Thyroid gland (tissue), 4 donors: ENCODE measurements at regions not wholly inside any gene's neighbourhood (a gene's known extent, or its start where the extent isn't known, plus 50 kb on each side); places are given as distances from the start of the nearest gene placed in this dataset.

Source experiments
- DNase-seq, 2 donors: peaks; one replicate each; pipeline ENCODE4 v3.0.0-alpha.2; 2019
- H3K27ac ChIP-seq, 3 donors: fragments of 200-600 bp; sonication (generic); 1 replicate in 2 of 3; 2 replicates in 1 of 3; pipeline ENCODE4 v1.5.1; 2016 to 2019; ENCODE audit warnings: mild to moderate bottlenecking in 1 of 3, moderate library complexity in 1 of 3
- H3K27me3 ChIP-seq: fragments of 200-600 bp; sonication (generic); one replicate; pipeline ENCODE4 v1.5.1; 2019
- H3K36me3 ChIP-seq, 2 donors: fragments of 200-600 bp; sonication (generic); one replicate each; pipeline ENCODE4 v1.5.1; 2016 to 2019
- H3K4me1 ChIP-seq, 2 donors: fragments of 200-600 bp; sonication (generic); one replicate each; pipeline ENCODE4 v1.5.1; 2017 to 2019
- H3K4me3 ChIP-seq, 3 donors: fragments of 200-600 bp; sonication (generic); replicated peaks in 1 of 3; 1 replicate in 2 of 3; 2 replicates in 1 of 3; pipeline ENCODE4 v1.5.1; 2016; ENCODE audit warnings: mild to moderate bottlenecking in 1 of 3
- H3K9me3 ChIP-seq: fragments of 200-600 bp; sonication (generic); one replicate; pipeline ENCODE4 v1.5.1; 2017
- POLR2A ChIP-seq, 2 donors: fragments of 450-650 bp; IDR thresholded peaks; one replicate each; pipeline ENCODE4 v1.6.1; 2017; ENCODE audit warnings: antibody characterized with exemption in 2 of 2, mild to moderate bottlenecking in 2 of 2, moderate library complexity in 1 of 2
- WGBS, 2 donors: methylation state at CpG; one replicate each; pipeline ENCODE4 v1.1.5; 2017; 5-methylcytosine and 5-hydroxymethylcytosine counted together
- intact Hi-C: fragments of 100-400 bp; cut with DNase I; formaldehyde crosslinking; loops from one replicate; pipeline ENCODE4 v1.15.1; 2023
- TF ChIP-seq, protein P1 (sequence below), 6 experiments: fragments of 200-600 bp in 3 of 6; fragments of 450-650 bp in 3 of 6; sonication (generic) in 3 of 6; IDR thresholded peaks; one replicate each; pipeline ENCODE4 v1.5.1; 2016 to 2019; ENCODE audit warnings: antibody characterized with exemption in 6 of 6, mild to moderate bottlenecking in 2 of 6, inconsistent platforms in 1 of 6, moderate library complexity in 1 of 6

DNA sequence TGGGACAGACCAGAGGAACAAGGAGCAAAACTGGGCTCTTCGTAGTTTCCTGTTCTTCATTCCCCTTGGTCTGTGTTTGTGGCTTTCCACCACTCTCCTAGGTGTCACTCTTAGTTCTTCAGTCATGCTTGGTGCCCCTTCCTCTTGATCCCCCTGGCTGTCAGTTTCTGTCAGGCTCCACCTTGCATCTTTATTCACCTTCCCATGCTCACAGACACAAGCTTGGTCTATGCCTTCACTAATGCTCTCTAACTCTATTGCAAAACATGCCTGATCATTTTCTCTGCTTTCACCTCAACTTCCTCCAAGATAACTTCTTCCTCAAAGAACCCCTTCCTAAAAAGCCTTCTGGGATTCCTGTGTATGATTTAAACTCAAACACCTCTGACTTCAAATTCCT is 122.9 kb downstream of the GLUL start:
- Histone ChIP-seq H3K4me3 (no peak overlapping the region), H3K9me3 (no peaks in the 10 kb centered on the region), H3K36me3 (no peaks in the 10 kb centered on the region), H3K4me1 (no peaks in the 10 kb centered on the region), H3K27me3 (no peaks in the 10 kb centered on the region), H3K27ac (no peak overlapping the region)
- intact Hi-C loops: no loop called here
- no peak for DNase-seq
- TF ChIP-seq POLR2A (IDR thresholded peaks at IDR 0.05): no peak
- TF ChIP-seq, protein P1, sequence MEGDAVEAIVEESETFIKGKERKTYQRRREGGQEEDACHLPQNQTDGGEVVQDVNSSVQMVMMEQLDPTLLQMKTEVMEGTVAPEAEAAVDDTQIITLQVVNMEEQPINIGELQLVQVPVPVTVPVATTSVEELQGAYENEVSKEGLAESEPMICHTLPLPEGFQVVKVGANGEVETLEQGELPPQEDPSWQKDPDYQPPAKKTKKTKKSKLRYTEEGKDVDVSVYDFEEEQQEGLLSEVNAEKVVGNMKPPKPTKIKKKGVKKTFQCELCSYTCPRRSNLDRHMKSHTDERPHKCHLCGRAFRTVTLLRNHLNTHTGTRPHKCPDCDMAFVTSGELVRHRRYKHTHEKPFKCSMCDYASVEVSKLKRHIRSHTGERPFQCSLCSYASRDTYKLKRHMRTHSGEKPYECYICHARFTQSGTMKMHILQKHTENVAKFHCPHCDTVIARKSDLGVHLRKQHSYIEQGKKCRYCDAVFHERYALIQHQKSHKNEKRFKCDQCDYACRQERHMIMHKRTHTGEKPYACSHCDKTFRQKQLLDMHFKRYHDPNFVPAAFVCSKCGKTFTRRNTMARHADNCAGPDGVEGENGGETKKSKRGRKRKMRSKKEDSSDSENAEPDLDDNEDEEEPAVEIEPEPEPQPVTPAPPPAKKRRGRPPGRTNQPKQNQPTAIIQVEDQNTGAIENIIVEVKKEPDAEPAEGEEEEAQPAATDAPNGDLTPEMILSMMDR (IDR thresholded peaks at IDR 0.05): no peak
- 75 to 94% methylated on average over 1 of the region's 1 CpG for WGBS, 2 donors

DNA sequence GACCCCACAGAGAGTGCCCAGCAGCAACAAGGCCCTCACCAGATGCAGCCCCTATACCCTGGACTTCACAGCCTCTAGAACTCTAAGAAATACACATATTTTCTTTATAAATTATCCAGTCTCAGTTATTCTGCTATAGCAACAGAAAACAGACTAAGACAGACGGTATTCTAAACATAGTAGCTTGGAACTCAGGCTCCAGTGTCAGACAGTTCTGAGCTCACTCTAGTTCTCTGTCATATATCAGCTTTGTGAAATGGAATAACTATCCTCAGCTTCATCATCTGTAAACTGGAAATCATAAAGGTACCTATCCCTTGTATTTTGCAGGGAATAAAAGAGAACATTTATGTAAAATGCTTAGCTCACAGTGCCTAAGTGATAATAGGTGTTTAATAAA is 127.4 kb downstream of the GLUL start:
- WGBS, 2 donors: 93 to 100% methylated on average over 1 of the region's 1 CpG
- Histone ChIP-seq H3K4me3 (no peak overlapping the region), H3K9me3 (no peaks in the 10 kb centered on the region), H3K27me3 (no peaks in the 10 kb centered on the region), H3K27ac (no peak overlapping the region), H3K36me3 (no peaks in the 10 kb centered on the region), H3K4me1 (peaks cover 7 to 8% of the 10 kb centered on the region in 2 donors)
- no peak for DNase-seq
- no peak for TF ChIP-seq POLR2A (IDR thresholded peaks at IDR 0.05)
- TF ChIP-seq, protein P1 (IDR thresholded peaks at IDR 0.05): no peak
- intact Hi-C loops: no loop called here

DNA sequence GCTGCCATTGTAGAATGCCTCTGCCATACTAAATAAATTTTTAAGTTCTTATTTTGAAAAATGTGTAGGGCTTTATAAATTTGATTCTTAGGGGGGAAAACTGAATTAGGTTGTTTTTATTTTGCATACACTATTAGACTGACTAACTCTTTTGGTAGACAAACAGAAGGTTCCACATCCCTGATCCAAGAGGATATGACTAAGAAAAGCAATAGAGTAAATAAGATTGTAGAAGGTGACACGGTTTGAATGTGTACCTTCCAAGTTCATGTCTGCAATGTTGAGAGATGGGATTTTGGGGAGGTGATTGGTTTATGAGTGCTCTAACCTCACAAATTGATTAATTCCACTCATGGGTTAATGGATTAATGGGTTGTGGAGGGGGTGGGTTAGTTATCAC is 127.9 kb downstream of the GLUL start:
- Histone ChIP-seq H3K27ac (no peak overlapping the region), H3K27me3 (no peaks in the 10 kb centered on the region), H3K9me3 (no peaks in the 10 kb centered on the region), H3K4me3 (no peak overlapping the region), H3K4me1 (peaks cover 10 to 11% of the 10 kb centered on the region in 2 donors), H3K36me3 (no peaks in the 10 kb centered on the region)
- 59 to 80% methylated on average over 1 of the region's 1 CpG for WGBS, 2 donors
- intact Hi-C loops: no loop called here
- DNase-seq: no peak
- TF ChIP-seq, protein P1 (IDR thresholded peaks at IDR 0.05): no peak
- no peak for TF ChIP-seq POLR2A (IDR thresholded peaks at IDR 0.05)

DNA sequence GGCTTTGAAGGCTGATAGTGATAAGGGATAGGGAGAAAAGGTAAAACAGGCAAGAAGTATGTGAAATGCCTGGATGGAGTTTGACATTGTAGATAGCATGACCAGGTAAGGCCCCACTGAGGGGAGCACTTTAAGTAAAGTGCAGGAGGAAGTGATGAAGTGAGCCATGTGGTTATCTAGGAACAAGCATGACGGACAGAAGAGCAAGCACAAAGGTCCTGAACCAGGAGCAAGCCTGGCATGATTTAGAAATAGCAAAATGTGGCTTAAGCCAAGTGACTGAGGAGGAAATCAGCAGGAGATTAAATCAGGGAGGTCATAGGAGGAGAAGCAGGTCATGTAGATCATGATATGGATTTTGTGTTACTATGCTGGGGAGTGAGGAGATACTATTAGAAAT is 129.2 kb downstream of the GLUL start:
- Histone ChIP-seq H3K27ac (no peak overlapping the region), H3K9me3 (no peaks in the 10 kb centered on the region), H3K4me3 (no peak overlapping the region), H3K4me1 (peaks cover 10 to 11% of the 10 kb centered on the region in 2 donors), H3K27me3 (no peaks in the 10 kb centered on the region), H3K36me3 (no peaks in the 10 kb centered on the region)
- 86 to 94% methylated on average over 1 of the region's 1 CpG for WGBS, 2 donors
- intact Hi-C loops: no loop called here
- no peak for DNase-seq
- no peak for TF ChIP-seq POLR2A (IDR thresholded peaks at IDR 0.05)
- TF ChIP-seq, protein P1 (IDR thresholded peaks at IDR 0.05): no peak

- WGBS, 2 donors: 88 to 95% methylated on average over 1 of the region's 1 CpG
- H3K27ac ChIP-seq: no peak overlapping the region
- intact Hi-C loops: no loop called here
These were observed 129.9 kb downstream of the GLUL start for GRCh38 chr1:182261655-182262054.

More at GRCh38 chr1:182261655-182262054, 129.9 kb downstream of the GLUL start:
- peaks cover 10 to 11% of the 10 kb centered on the region in 2 donors for H3K4me1 ChIP-seq
- no peak for TF ChIP-seq POLR2A (IDR thresholded peaks at IDR 0.05)
- TF ChIP-seq, protein P1 (IDR thresholded peaks at IDR 0.05): no peak
- H3K36me3 ChIP-seq: no peaks in the 10 kb centered on the region
- H3K27me3 ChIP-seq: no peaks in the 10 kb centered on the region
- no peak for DNase-seq
- no peak overlapping the region for H3K4me3 ChIP-seq
- no peaks in the 10 kb centered on the region for H3K9me3 ChIP-seq
